ENCODE measurements at regions not wholly inside any gene's neighbourhood (a gene's known extent, or its start where the extent isn't known, plus 50 kb on each side); places are given as distances from the start of the nearest gene placed in this dataset.

DNA sequence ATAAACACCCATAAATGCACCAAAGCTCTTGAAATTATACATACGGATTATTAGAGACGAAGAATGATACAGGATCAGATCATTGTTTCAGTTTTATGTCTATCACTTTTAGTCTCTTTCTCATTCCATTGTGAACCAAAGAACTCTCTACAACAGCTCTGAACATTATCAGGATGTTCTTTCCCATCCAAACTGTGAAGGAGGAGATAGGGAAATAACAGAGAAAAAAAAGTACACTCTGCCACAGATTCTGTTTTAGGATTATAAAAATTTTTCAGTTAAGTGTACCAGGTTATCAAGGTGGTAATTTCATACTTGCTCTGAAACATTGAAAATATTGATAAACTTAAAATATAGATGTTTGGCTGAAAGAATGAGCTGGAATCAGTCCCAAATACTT, 270.9 kb downstream of the MZT1 start:
- no peak overlapping the region for H3K27ac ChIP-seq (replicated peaks)
- no peak for TF ChIP-seq GABPA (IDR thresholded peaks at IDR 0.05; ENCODE audit: low read depth)
- H3K4me3 ChIP-seq (replicated peaks; ENCODE audit: insufficient read depth, low read length), result no peak overlapping the region
- DNase-seq (ENCODE audit: low read depth in 1 of 2, low spot score in 1 of 2), result no peak
- no peaks in the 10 kb centered on the region for H3K27me3 ChIP-seq (ENCODE audit: insufficient read depth, poor library complexity, severe bottlenecking)

DNA sequence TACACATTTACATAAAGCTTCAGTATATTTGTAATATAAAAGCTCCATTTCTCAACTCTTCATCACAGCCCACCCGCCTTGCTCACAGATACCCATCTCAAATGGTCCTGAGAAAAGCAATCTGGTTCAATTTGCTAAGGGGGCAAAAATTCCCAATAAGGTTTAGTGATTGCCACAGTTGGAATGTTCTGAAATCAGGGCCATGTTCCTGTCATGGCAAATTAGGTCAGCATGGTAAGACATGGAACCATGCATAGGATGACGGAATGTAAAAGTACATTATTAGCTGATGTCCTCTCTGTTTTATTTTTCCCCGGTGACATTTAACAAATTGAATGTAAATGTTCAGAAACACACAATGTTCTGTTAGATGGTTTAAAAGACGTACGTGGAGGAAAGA, 274.3 kb downstream of the MZT1 start:
- no peak overlapping the region for H3K4me3 ChIP-seq (replicated peaks; ENCODE audit: insufficient read depth, low read length)
- no peaks in the 10 kb centered on the region for H3K27me3 ChIP-seq (ENCODE audit: insufficient read depth, poor library complexity, severe bottlenecking)
- H3K27ac ChIP-seq (replicated peaks), result no peak overlapping the region
- TF ChIP-seq, protein P1, sequence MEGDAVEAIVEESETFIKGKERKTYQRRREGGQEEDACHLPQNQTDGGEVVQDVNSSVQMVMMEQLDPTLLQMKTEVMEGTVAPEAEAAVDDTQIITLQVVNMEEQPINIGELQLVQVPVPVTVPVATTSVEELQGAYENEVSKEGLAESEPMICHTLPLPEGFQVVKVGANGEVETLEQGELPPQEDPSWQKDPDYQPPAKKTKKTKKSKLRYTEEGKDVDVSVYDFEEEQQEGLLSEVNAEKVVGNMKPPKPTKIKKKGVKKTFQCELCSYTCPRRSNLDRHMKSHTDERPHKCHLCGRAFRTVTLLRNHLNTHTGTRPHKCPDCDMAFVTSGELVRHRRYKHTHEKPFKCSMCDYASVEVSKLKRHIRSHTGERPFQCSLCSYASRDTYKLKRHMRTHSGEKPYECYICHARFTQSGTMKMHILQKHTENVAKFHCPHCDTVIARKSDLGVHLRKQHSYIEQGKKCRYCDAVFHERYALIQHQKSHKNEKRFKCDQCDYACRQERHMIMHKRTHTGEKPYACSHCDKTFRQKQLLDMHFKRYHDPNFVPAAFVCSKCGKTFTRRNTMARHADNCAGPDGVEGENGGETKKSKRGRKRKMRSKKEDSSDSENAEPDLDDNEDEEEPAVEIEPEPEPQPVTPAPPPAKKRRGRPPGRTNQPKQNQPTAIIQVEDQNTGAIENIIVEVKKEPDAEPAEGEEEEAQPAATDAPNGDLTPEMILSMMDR (IDR thresholded peaks at IDR 0.05; ENCODE audit: insufficient read depth, low read length), result no peak
- no peak for TF ChIP-seq GABPA (IDR thresholded peaks at IDR 0.05; ENCODE audit: low read depth)
- no peak for DNase-seq (ENCODE audit: low read depth in 1 of 2, low spot score in 1 of 2)

DNA sequence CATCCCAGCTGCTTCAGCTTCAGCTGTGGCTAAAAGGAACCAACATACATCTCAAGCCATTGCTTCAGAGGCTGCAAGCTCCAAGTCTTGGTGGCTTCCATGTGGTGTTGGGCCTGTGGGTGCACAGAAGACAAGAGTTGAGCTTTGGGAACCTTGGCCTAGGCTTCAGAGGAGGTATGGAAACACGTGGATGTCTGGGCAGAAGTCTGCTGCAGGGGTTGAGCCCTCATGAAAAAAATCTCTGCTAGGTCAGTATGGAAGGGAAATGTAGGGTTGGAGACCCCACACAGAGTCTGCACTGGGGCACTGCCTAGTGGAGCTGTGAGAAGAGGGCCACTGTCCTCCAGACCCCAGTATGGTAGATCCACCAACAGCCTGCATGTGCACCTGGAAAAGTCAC, 279.3 kb downstream of the MZT1 start:
- no peak for DNase-seq (ENCODE audit: low read depth in 1 of 2, low spot score in 1 of 2)
- no peak overlapping the region for H3K27ac ChIP-seq (replicated peaks)
- H3K27me3 ChIP-seq (ENCODE audit: insufficient read depth, poor library complexity, severe bottlenecking), result no peaks in the 10 kb centered on the region
- H3K4me3 ChIP-seq (replicated peaks; ENCODE audit: insufficient read depth, low read length), result no peak overlapping the region
- no peak for TF ChIP-seq POLR2AphosphoS5 (IDR thresholded peaks at IDR 0.05; ENCODE audit: low read depth)
- no peak for TF ChIP-seq SPI1 (IDR thresholded peaks at IDR 0.05; ENCODE audit: borderline replicate concordance, low read depth)
- TF ChIP-seq GABPA (IDR thresholded peaks at IDR 0.05; ENCODE audit: low read depth), result no peak
- TF ChIP-seq, protein P2, sequence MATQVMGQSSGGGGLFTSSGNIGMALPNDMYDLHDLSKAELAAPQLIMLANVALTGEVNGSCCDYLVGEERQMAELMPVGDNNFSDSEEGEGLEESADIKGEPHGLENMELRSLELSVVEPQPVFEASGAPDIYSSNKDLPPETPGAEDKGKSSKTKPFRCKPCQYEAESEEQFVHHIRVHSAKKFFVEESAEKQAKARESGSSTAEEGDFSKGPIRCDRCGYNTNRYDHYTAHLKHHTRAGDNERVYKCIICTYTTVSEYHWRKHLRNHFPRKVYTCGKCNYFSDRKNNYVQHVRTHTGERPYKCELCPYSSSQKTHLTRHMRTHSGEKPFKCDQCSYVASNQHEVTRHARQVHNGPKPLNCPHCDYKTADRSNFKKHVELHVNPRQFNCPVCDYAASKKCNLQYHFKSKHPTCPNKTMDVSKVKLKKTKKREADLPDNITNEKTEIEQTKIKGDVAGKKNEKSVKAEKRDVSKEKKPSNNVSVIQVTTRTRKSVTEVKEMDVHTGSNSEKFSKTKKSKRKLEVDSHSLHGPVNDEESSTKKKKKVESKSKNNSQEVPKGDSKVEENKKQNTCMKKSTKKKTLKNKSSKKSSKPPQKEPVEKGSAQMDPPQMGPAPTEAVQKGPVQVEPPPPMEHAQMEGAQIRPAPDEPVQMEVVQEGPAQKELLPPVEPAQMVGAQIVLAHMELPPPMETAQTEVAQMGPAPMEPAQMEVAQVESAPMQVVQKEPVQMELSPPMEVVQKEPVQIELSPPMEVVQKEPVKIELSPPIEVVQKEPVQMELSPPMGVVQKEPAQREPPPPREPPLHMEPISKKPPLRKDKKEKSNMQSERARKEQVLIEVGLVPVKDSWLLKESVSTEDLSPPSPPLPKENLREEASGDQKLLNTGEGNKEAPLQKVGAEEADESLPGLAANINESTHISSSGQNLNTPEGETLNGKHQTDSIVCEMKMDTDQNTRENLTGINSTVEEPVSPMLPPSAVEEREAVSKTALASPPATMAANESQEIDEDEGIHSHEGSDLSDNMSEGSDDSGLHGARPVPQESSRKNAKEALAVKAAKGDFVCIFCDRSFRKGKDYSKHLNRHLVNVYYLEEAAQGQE (IDR thresholded peaks at IDR 0.05; ENCODE audit: insufficient replicate concordance, low read depth), result no peak
- TF ChIP-seq, protein P1 (IDR thresholded peaks at IDR 0.05; ENCODE audit: insufficient read depth, low read length), result no peak

DNA sequence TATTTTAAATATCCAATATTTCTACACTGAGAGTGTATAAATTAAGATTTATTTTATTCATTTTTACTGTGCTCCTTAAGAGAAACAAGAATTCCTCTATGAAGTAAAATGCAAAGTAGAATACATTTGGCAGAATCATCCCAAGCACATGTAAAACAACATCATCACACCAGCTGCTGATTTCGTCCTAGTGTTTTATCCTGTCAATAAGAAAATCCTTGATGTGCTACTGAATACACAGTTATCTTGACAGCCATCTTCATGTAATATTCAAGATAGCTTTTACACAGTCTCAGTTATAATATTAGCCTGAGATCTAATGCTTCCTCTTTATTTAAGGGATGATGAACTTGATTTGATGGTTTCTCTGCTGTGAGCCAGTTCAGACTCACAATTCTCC, 282.4 kb downstream of the MZT1 start:
- H3K27me3 ChIP-seq (ENCODE audit: insufficient read depth, poor library complexity, severe bottlenecking), result no peaks in the 10 kb centered on the region
- no peak for DNase-seq (ENCODE audit: low read depth in 1 of 2, low spot score in 1 of 2)
- H3K27ac ChIP-seq (replicated peaks), result no peak overlapping the region
- H3K4me3 ChIP-seq (replicated peaks; ENCODE audit: insufficient read depth, low read length), result no peak overlapping the region
- TF ChIP-seq, protein P1 (IDR thresholded peaks at IDR 0.05; ENCODE audit: insufficient read depth, low read length), result no peak
- TF ChIP-seq GABPA (IDR thresholded peaks at IDR 0.05; ENCODE audit: low read depth) (no peak), SPI1 (IDR thresholded peaks at IDR 0.05; ENCODE audit: borderline replicate concordance, low read depth) (no peak), POLR2AphosphoS5 (IDR thresholded peaks at IDR 0.05; ENCODE audit: low read depth) (no peak)
- TF ChIP-seq, protein P2 (IDR thresholded peaks at IDR 0.05; ENCODE audit: insufficient replicate concordance, low read depth), result no peak
